GM10248 (cell line): ENCODE measurements at regions not wholly inside any gene's neighbourhood (a gene's known extent, or its start where the extent isn't known, plus 50 kb on each side); places are given as distances from the start of the nearest gene placed in this dataset.

ENCODE experiments used
- CTCF ChIA-PET: fragments of 300-600 bp; sonication (Branson Sonifier 250); formaldehyde crosslinking; extraction: SDS; loops from one replicate; lab custom pipeline; 2021; ENCODE audit warnings: antibody characterized with exemption; lab: Yijun Ruan, JAX
- POLR2A ChIA-PET: fragments of 350-650 bp; sonication (Branson Sonifier 250); formaldehyde crosslinking; extraction: SDS; loops from one replicate; lab custom pipeline; 2020; ENCODE audit warnings: antibody characterized with exemption; lab: Yijun Ruan, JAX
- DNase-seq: peaks from one replicate; pipeline ENCODE4 v3.0.0; 2012; ENCODE audit errors: extremely low spot score
- CTCF ChIP-seq: IDR thresholded peaks from 2 replicates; pipeline ENCODE4 v1.5.1; 2012; ENCODE audit warnings: mild to moderate bottlenecking, low read depth; ENCODE audit errors: extremely low read depth, missing control alignments, control extremely low read depth

GRCh38 chr13:89920461-89920860 is 1427.0 kb upstream of the MIR17HG start:
- no peak for DNase-seq
- TF ChIP-seq CTCF: no peak
- ChIA-PET POLR2A (no interaction called here), CTCF (no interaction called here)

- no peak for DNase-seq
- ChIA-PET POLR2A (no interaction called here), CTCF (no interaction called here)
- no peak for TF ChIP-seq CTCF
Observed at GRCh38 chr13:89923052-89923451, 1424.4 kb upstream of the MIR17HG start.

GRCh38 chr13:89923736-89924135 is 1423.8 kb upstream of the MIR17HG start:
- POLR2A ChIA-PET: no interaction called here
- no peak for TF ChIP-seq CTCF
- CTCF ChIA-PET: no interaction called here
- DNase-seq: no peak

GRCh38 chr13:89925107-89925506 is 1422.4 kb upstream of the MIR17HG start:
- CTCF ChIA-PET: interaction anchor here (1.5 kb wide), 1 partner anchor 12 kb away, joined by 4 read pairs; no protein-coding TSS in a partner anchor
- peak; percentile 23 for TF ChIP-seq CTCF
- POLR2A ChIA-PET: no interaction called here
- no peak for DNase-seq

GRCh38 chr13:89930861-89931260 is 1416.6 kb upstream of the MIR17HG start:
- ChIA-PET CTCF (no interaction called here), POLR2A (no interaction called here)
- TF ChIP-seq CTCF: no peak
- no peak for DNase-seq

- POLR2A ChIA-PET: no interaction called here
- DNase-seq: no peak
- no peak for TF ChIP-seq CTCF
- CTCF ChIA-PET: no interaction called here
Observed at GRCh38 chr13:89932902-89933301, 1414.6 kb upstream of the MIR17HG start.

GRCh38 chr13:89936256-89936655 is 1411.2 kb upstream of the MIR17HG start:
- ChIA-PET POLR2A (no interaction called here), CTCF (no interaction called here)
- no peak for TF ChIP-seq CTCF
- no peak for DNase-seq
